ENCODE measurements at regions not wholly inside any gene's neighbourhood (a gene's known extent, or its start where the extent isn't known, plus 50 kb on each side); places are given as distances from the start of the nearest gene placed in this dataset.

DNA sequence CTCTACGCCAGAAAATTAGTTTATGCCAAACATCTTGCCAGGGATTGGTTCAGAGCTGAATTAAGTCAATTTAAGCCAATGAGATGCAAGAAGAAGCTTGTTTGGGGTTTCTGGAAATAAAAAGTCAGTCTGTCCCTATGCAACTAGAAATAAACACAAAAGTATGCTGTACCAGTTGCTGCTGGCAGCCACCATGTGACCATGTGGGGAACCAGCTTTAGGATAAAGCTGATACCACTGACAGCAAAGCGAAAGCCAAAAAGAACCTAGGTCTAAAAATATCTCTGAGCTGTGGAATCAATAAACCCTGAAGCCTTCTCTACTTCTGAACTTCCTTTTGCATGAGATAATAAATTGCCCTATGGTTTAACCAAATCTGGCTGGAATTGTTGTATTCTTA, 181.8 kb upstream of the PARD3B start:
- TF ChIP-seq, protein P1, sequence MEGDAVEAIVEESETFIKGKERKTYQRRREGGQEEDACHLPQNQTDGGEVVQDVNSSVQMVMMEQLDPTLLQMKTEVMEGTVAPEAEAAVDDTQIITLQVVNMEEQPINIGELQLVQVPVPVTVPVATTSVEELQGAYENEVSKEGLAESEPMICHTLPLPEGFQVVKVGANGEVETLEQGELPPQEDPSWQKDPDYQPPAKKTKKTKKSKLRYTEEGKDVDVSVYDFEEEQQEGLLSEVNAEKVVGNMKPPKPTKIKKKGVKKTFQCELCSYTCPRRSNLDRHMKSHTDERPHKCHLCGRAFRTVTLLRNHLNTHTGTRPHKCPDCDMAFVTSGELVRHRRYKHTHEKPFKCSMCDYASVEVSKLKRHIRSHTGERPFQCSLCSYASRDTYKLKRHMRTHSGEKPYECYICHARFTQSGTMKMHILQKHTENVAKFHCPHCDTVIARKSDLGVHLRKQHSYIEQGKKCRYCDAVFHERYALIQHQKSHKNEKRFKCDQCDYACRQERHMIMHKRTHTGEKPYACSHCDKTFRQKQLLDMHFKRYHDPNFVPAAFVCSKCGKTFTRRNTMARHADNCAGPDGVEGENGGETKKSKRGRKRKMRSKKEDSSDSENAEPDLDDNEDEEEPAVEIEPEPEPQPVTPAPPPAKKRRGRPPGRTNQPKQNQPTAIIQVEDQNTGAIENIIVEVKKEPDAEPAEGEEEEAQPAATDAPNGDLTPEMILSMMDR (IDR thresholded peaks at IDR 0.05; ENCODE audit: low read depth, low read length, poor library complexity, severe bottlenecking): no peak
- TF ChIP-seq EZH2phosphoT487 (IDR thresholded peaks at IDR 0.05; ENCODE audit: borderline replicate concordance, low read length): no peak

All from DOHH2 (cell line).